Body of pancreas (tissue), 4 donors: ENCODE measurements at regions not wholly inside any gene's neighbourhood (a gene's known extent, or its start where the extent isn't known, plus 50 kb on each side); places are given as distances from the start of the nearest gene placed in this dataset.

Experiments used
- ATAC-seq: fragments of 150-250 bp; one replicate; pipeline ENCODE4 v1.9.1; 2016
- DNase-seq, 4 donors: peaks; one replicate each; pipeline ENCODE4 v3.0.0-alpha.2; 2019
- H3K27ac ChIP-seq, 4 donors: fragments of 200-600 bp; sonication (generic); 1 replicate in 3 of 4; 2 replicates in 1 of 4; pipeline versions ENCODE4 v1.5.1 to v1.6.1; 2016 to 2019; ENCODE audit warnings: mild to moderate bottlenecking in 1 of 4, mixed read lengths in 1 of 4, moderate library complexity in 1 of 4
- H3K27me3 ChIP-seq, 2 donors: fragments of 200-600 bp; sonication (generic); one replicate each; pipeline ENCODE4 v1.6.0; 2016; ENCODE audit warnings: mild to moderate bottlenecking in 1 of 2
- H3K36me3 ChIP-seq, 2 donors: fragments of 200-600 bp; sonication (generic); replicated peaks in 1 of 2; 2 replicates each; pipeline ENCODE4 v1.5.1; 2016; ENCODE audit warnings: low read depth in 2 of 2; ENCODE audit not compliant: insufficient read depth in 1 of 2
- H3K4me1 ChIP-seq: fragments of 200-600 bp; sonication (generic); one replicate; pipeline ENCODE4 v1.6.0; 2016
- H3K4me3 ChIP-seq, 2 donors: fragments of 200-600 bp; sonication (generic); 1 replicate in 1 of 2; 2 replicates in 1 of 2; pipeline ENCODE4 v1.5.1; 2016 to 2019
- H3K9me3 ChIP-seq, 3 donors: fragments of 200-600 bp; sonication (generic); 1 replicate in 2 of 3; 2 replicates in 1 of 3; pipeline ENCODE4 v1.5.1; 2016
- POLR2A ChIP-seq, 3 donors: fragments of 450-650 bp; IDR thresholded peaks; one replicate each; pipeline ENCODE4 v1.6.1; 2016; ENCODE audit warnings: antibody characterized with exemption in 3 of 3, mild to moderate bottlenecking in 2 of 3
- WGBS, 2 donors: methylation state at CpG; one replicate each; pipeline ENCODE4 v1.1.5; 2017; 5-methylcytosine and 5-hydroxymethylcytosine counted together
- intact Hi-C: fragments of 100-400 bp; cut with DNase I; formaldehyde crosslinking; loops from one replicate; pipeline ENCODE4 v1.15.1; 2023
- TF ChIP-seq, protein P1 (sequence below), 7 experiments: fragments of 450-650 bp in 4 of 7; fragments of 200-600 bp in 3 of 7; sonication (generic) in 3 of 7; IDR thresholded peaks; one replicate each; pipeline ENCODE4 v1.5.1; 2016 to 2019; ENCODE audit warnings: antibody characterized with exemption in 7 of 7

DNA sequence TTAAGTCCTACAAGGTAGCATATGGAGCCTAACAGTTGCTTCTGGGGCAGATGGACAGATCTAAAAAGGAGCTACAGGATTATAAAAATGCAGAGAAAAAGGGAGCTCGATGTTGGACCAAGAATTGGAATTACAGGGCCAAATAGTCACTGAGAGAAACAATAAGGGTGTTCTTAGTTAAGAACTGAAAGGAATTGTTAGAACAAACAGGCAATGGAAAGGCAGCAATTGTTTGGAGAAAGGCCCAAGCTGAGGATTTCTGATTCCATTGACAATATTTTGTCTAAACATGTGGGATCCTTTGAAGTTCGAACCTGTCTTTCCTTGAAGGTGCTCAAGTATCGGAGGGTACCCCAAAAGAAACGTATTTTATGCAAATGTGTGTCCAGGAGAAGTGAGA, 513.6 kb upstream of the CDH8 start:
- no peaks in the 10 kb centered on the region for H3K36me3 ChIP-seq
- no peaks in the 10 kb centered on the region for H3K27me3 ChIP-seq
- DNase-seq = no peak
- ATAC-seq = no peak
- H3K9me3 ChIP-seq = no peaks in the 10 kb centered on the region
- H3K27ac ChIP-seq = no peak overlapping the region
- intact Hi-C loops = no loop called here
- TF ChIP-seq, protein P1, sequence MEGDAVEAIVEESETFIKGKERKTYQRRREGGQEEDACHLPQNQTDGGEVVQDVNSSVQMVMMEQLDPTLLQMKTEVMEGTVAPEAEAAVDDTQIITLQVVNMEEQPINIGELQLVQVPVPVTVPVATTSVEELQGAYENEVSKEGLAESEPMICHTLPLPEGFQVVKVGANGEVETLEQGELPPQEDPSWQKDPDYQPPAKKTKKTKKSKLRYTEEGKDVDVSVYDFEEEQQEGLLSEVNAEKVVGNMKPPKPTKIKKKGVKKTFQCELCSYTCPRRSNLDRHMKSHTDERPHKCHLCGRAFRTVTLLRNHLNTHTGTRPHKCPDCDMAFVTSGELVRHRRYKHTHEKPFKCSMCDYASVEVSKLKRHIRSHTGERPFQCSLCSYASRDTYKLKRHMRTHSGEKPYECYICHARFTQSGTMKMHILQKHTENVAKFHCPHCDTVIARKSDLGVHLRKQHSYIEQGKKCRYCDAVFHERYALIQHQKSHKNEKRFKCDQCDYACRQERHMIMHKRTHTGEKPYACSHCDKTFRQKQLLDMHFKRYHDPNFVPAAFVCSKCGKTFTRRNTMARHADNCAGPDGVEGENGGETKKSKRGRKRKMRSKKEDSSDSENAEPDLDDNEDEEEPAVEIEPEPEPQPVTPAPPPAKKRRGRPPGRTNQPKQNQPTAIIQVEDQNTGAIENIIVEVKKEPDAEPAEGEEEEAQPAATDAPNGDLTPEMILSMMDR (IDR thresholded peaks at IDR 0.05) = no peak
- no peak for TF ChIP-seq POLR2A (IDR thresholded peaks at IDR 0.05)
- WGBS, 2 donors = 35 to 39% methylated on average over 4 of the region's 4 CpGs
- no peak overlapping the region for H3K4me3 ChIP-seq
- H3K4me1 ChIP-seq = no peaks in the 10 kb centered on the region

DNA sequence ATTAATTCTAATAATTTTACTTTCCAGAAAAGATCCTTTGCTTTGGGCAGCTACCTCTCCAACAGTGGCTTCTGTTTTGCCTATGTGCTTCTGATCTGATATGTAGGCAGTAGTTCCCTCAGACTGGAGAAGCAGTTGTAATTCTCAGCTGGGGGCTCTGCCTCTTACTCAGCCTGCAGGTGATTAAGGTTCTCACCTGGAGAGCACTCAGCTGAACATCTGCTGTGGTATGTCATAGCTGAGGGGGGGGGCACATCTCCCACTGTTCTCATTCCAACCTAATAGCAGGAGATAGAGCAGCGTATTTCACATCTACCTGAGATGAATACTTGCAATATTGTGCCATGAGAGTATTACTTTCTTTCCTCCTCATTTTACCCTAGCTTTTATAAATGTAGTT, 511.9 kb upstream of the CDH8 start:
- Histone ChIP-seq H3K4me3 (no peak overlapping the region), H3K36me3 (no peaks in the 10 kb centered on the region), H3K9me3 (no peaks in the 10 kb centered on the region), H3K27me3 (no peaks in the 10 kb centered on the region), H3K27ac (no peak overlapping the region), H3K4me1 (no peaks in the 10 kb centered on the region)
- DNase-seq = no peak
- 63 to 74% methylated on average over 1 of the region's 1 CpG for WGBS, 2 donors
- TF ChIP-seq POLR2A (IDR thresholded peaks at IDR 0.05) = no peak
- TF ChIP-seq, protein P1 (IDR thresholded peaks at IDR 0.05) = no peak
- ATAC-seq = no peak
- intact Hi-C loops = no loop called here

DNA sequence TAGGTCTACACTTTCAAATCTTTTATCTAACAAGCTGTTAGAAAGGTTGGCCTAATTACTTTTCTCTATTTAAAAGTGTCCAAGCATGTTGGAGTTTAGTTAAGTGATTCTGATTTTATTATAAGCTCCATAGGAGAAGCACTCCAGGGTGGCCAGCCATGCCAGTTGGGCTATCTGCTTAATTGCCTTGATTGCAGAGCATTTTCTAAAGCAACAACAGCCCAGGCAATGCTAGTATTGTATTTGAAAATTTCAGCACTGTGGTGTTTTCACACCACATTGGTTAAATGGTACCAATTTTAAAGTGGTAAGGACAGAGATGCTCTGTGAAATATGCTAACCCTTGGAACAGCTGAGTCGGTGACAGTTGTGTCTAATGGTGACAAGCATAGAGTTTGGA, 510.5 kb upstream of the CDH8 start:
- Histone ChIP-seq H3K4me1 (no peaks in the 10 kb centered on the region), H3K36me3 (no peaks in the 10 kb centered on the region), H3K27me3 (no peaks in the 10 kb centered on the region), H3K27ac (no peak overlapping the region), H3K4me3 (no peak overlapping the region), H3K9me3 (no peaks in the 10 kb centered on the region)
- DNase-seq (no peak), ATAC-seq (no peak)
- intact Hi-C loops = no loop called here
- WGBS, 2 donors = 80 to 89% methylated on average over 1 of the region's 1 CpG
- TF ChIP-seq POLR2A (IDR thresholded peaks at IDR 0.05) = no peak
- TF ChIP-seq, protein P1 (IDR thresholded peaks at IDR 0.05) = no peak

DNA sequence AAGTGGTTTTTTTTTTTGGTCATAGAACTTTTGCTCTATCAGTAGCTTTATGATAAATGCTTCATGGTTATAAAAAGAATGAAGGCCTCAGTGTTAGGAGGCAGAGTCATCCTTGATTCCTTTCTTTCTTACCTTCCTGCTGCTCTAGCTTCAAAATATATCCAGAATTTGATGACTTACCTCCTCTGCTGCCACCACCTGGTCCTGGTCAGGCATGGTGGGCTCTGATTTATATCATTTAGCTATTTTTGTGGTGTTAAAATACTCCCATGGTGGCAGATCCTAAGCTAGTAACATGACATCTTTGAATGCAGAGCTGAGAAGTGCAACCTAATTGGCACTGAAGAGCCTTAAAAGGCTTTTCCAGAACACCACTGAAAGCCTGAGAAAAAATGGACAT, 508.8 kb upstream of the CDH8 start:
- Histone ChIP-seq H3K4me3 (no peak overlapping the region), H3K27me3 (no peaks in the 10 kb centered on the region), H3K27ac (no peak overlapping the region), H3K9me3 (no peaks in the 10 kb centered on the region), H3K36me3 (no peaks in the 10 kb centered on the region), H3K4me1 (no peaks in the 10 kb centered on the region)
- no peak for ATAC-seq
- DNase-seq = no peak
- TF ChIP-seq POLR2A (IDR thresholded peaks at IDR 0.05) = no peak
- TF ChIP-seq, protein P1 (IDR thresholded peaks at IDR 0.05) = no peak
- intact Hi-C loops = no loop called here

DNA sequence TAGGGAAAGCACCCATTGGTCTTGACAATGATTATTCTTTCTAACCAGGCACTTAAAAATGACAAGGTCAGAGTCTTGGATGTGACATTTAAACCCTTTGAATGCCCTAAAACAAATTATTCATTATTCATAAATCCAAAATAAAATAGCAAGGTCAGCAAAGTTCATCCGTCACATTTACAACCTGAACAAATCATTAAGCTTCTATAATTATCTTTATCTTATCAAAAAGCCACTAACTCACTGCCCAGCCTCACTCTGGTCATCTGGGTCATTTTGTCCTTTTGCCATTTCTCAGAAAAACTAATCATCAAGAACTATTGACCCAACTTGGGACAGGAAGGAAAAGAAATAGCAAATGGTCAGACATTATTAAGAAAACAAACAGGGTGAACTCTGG, 507.3 kb upstream of the CDH8 start:
- DNase-seq (no peak), ATAC-seq (no peak)
- no peaks in the 10 kb centered on the region for H3K27me3 ChIP-seq
- H3K4me1 ChIP-seq = no peaks in the 10 kb centered on the region
- 15 to 24% methylated on average over 1 of the region's 1 CpG for WGBS, 2 donors
- H3K4me3 ChIP-seq = no peak overlapping the region
- H3K36me3 ChIP-seq = no peaks in the 10 kb centered on the region
- TF ChIP-seq POLR2A (IDR thresholded peaks at IDR 0.05) = no peak
- TF ChIP-seq, protein P1 (IDR thresholded peaks at IDR 0.05) = no peak
- intact Hi-C loops = no loop called here
- no peaks in the 10 kb centered on the region for H3K9me3 ChIP-seq
- no peak overlapping the region for H3K27ac ChIP-seq
